Hepatocyte (in vitro differentiated cells): ENCODE measurements at regions not wholly inside any gene's neighbourhood (a gene's known extent, or its start where the extent isn't known, plus 50 kb on each side); places are given as distances from the start of the nearest gene placed in this dataset.

ENCODE experiments used
- DNase-seq: peaks from one replicate; pipeline ENCODE4 v3.0.0-alpha.2; 2016; ENCODE audit warnings: low spot score
- H2AFZ ChIP-seq: fragments of 200-600 bp; sonication (generic); 2 replicates; pipeline ENCODE4 v1.6.0; 2016; ENCODE audit warnings: antibody characterized with exemption, mild to moderate bottlenecking
- H3K27ac ChIP-seq: fragments of 200-600 bp; sonication (generic); 2 replicates; pipeline ENCODE4 v1.5.1; 2016; ENCODE audit warnings: mild to moderate bottlenecking
- H3K27me3 ChIP-seq: fragments of 200-600 bp; sonication (generic); 2 replicates; pipeline ENCODE4 v1.6.1; 2016
- H3K36me3 ChIP-seq: fragments of 200-600 bp; sonication (generic); replicated peaks from 2 replicates; pipeline ENCODE4 v1.5.1; 2016; ENCODE audit warnings: low read depth; ENCODE audit not compliant: insufficient read depth
- H3K4me1 ChIP-seq: fragments of 200-600 bp; sonication (generic); 2 replicates; pipeline ENCODE4 v1.5.1; 2016; ENCODE audit warnings: mild to moderate bottlenecking, moderate library complexity; ENCODE audit not compliant: insufficient read depth
- H3K4me2 ChIP-seq: fragments of 200-600 bp; sonication (generic); 2 replicates; pipeline ENCODE4 v1.6.0; 2016
- H3K4me3 ChIP-seq: fragments of 200-600 bp; sonication (generic); 2 replicates; pipeline ENCODE4 v1.5.1; 2016; ENCODE audit warnings: mild to moderate bottlenecking
- H3K79me2 ChIP-seq: fragments of 200-600 bp; sonication (generic); 2 replicates; pipeline ENCODE4 v1.6.0; 2017; ENCODE audit warnings: mild to moderate bottlenecking
- H3K9me2 ChIP-seq: fragments of 200-600 bp; sonication (generic); replicated peaks from 2 replicates; pipeline ENCODE4 v1.6.0; 2017; ENCODE audit warnings: mild to moderate bottlenecking; ENCODE audit not compliant: insufficient read depth
- H3K9me3 ChIP-seq: fragments of 200-600 bp; sonication (generic); 2 replicates; pipeline ENCODE4 v1.5.1; 2016; ENCODE audit warnings: low read depth, mild to moderate bottlenecking
- H4K20me1 ChIP-seq: fragments of 200-600 bp; sonication (generic); 2 replicates; pipeline ENCODE4 v1.6.0; 2016; ENCODE audit warnings: mild to moderate bottlenecking; ENCODE audit not compliant: insufficient read depth, poor library complexity, severe bottlenecking
- EZH2 ChIP-seq: fragments of 200-600 bp; sonication (generic); IDR thresholded peaks from 2 replicates; pipeline ENCODE4 v1.6.1; 2016; ENCODE audit warnings: antibody characterized with exemption, mild to moderate bottlenecking, borderline replicate concordance
- EZH2phosphoT487 ChIP-seq: fragments of 200-600 bp; sonication (generic); IDR thresholded peaks from one replicate; pipeline ENCODE4 v1.6.1; 2018; ENCODE audit warnings: antibody characterized with exemption, mild to moderate bottlenecking, low read depth, moderate library complexity; ENCODE audit not compliant: unreplicated experiment, severe bottlenecking
- WGBS: methylation state at CpG from one replicate; pipeline ENCODE4 v1.1.6; 2016; ENCODE audit warnings: low lambda C conversion rate; ENCODE audit errors: missing lambda C conversion rate; 5-methylcytosine and 5-hydroxymethylcytosine counted together
- TF ChIP-seq, protein P1 (sequence below): fragments of 200-600 bp; sonication (generic); IDR thresholded peaks from 2 replicates; pipeline ENCODE4 v1.5.1; 2016; ENCODE audit warnings: antibody characterized with exemption, mild to moderate bottlenecking; ENCODE audit not compliant: poor library complexity

DNA sequence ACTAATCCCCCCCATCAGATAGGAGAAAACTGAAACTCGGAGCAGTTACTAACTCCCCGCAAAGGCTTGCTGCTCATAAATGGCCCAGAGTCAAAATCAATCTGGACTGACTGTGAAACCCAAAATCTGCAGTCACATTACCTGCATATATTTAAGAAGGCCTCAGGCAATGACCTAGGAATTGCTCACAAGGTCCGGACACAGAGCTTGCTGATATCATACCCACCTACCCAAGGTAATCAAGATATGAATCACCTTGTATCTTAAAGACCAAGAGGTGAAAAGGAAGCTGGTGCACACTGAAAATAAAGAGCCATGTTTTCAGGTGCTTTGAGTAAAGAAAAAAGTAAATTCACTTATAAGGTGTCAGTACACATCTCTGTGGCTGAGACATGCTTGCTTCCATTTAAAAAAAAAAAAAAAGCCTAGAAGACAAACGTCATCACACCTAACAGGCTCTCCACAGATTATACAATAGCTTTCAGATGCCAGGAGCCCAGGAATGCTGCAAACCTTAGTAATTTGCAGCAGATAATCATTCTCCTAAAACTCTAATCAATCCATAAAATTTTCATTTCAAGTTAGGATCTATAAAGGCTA is 195.4 kb downstream of the ZEB2 start:
- Histone ChIP-seq H3K9me2 (no peaks in the 10 kb centered on the region), H3K4me2 (no peak overlapping the region), H3K79me2 (peaks cover 57% of the 10 kb centered on the region), H3K4me3 (no peak overlapping the region), H3K9me3 (no peaks in the 10 kb centered on the region), H3K27ac (no peak overlapping the region), H3K27me3 (no peaks in the 10 kb centered on the region), H3K4me1 (no peaks in the 10 kb centered on the region), H3K36me3 (no peaks in the 10 kb centered on the region), H4K20me1 (no peaks in the 10 kb centered on the region), H2AFZ (no peak overlapping the region)
- TF ChIP-seq EZH2phosphoT487, result no peak
- TF ChIP-seq, protein P1, sequence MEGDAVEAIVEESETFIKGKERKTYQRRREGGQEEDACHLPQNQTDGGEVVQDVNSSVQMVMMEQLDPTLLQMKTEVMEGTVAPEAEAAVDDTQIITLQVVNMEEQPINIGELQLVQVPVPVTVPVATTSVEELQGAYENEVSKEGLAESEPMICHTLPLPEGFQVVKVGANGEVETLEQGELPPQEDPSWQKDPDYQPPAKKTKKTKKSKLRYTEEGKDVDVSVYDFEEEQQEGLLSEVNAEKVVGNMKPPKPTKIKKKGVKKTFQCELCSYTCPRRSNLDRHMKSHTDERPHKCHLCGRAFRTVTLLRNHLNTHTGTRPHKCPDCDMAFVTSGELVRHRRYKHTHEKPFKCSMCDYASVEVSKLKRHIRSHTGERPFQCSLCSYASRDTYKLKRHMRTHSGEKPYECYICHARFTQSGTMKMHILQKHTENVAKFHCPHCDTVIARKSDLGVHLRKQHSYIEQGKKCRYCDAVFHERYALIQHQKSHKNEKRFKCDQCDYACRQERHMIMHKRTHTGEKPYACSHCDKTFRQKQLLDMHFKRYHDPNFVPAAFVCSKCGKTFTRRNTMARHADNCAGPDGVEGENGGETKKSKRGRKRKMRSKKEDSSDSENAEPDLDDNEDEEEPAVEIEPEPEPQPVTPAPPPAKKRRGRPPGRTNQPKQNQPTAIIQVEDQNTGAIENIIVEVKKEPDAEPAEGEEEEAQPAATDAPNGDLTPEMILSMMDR, result no peak
- no peak for TF ChIP-seq EZH2
- no peak for DNase-seq
- WGBS, result 62% methylated on average over 4 of the region's 4 CpGs

GRCh38 chr2:144323946-144324345 is 196.0 kb downstream of the ZEB2 start:
- Histone ChIP-seq H3K79me2 (peaks cover 52% of the 10 kb centered on the region), H3K4me3 (no peak overlapping the region), H3K9me3 (no peaks in the 10 kb centered on the region), H3K4me2 (no peak overlapping the region), H3K27ac (no peak overlapping the region), H2AFZ (no peak overlapping the region), H3K27me3 (no peaks in the 10 kb centered on the region), H3K36me3 (no peaks in the 10 kb centered on the region), H4K20me1 (no peaks in the 10 kb centered on the region), H3K9me2 (no peaks in the 10 kb centered on the region), H3K4me1 (no peaks in the 10 kb centered on the region)
- WGBS, result 86% methylated on average over 2 of the region's 2 CpGs
- TF ChIP-seq EZH2phosphoT487 (no peak), EZH2 (no peak)
- TF ChIP-seq, protein P1, result no peak
- no peak for DNase-seq

DNA sequence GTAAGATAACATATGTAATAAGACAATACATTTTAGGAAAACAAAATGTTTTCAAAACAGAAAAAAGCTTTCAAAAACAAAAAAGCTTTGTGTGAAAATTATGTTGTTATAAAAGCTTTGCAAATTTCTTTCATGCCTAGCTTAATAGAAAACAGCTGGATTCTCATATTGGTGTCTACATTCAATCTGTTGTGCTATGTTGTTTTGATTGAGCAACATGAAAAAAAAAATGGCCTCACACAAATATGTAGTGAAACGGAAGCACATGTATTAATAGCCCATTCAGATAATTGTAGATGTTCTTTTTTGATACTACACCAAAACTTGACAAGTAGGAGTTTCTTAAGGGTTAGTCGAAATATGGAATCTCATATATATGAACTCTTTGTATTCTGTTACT is 197.5 kb downstream of the ZEB2 start:
- no peak for TF ChIP-seq EZH2
- TF ChIP-seq, protein P1, result no peak
- no peak for TF ChIP-seq EZH2phosphoT487
- no peak overlapping the region for H3K4me2 ChIP-seq
- no peaks in the 10 kb centered on the region for H3K27me3 ChIP-seq
- no peak for DNase-seq
- no peaks in the 10 kb centered on the region for H3K4me1 ChIP-seq
- WGBS, result 91% methylated on average over 2 of the region's 2 CpGs
- no peak overlapping the region for H2AFZ ChIP-seq
- no peaks in the 10 kb centered on the region for H3K36me3 ChIP-seq
- H3K9me3 ChIP-seq, result no peaks in the 10 kb centered on the region
- no peaks in the 10 kb centered on the region for H4K20me1 ChIP-seq
- no peak overlapping the region for H3K4me3 ChIP-seq
- no peak overlapping the region for H3K27ac ChIP-seq
- H3K9me2 ChIP-seq, result no peaks in the 10 kb centered on the region
- peaks cover 36% of the 10 kb centered on the region for H3K79me2 ChIP-seq
